Endometrial microvascular endothelial cells (primary cell): ENCODE measurements at regions not wholly inside any gene's neighbourhood (a gene's known extent, or its start where the extent isn't known, plus 50 kb on each side); places are given as distances from the start of the nearest gene placed in this dataset.
"Not testable (repeated sequence)": the region's sequence is repeated elsewhere in the genome, so short reads cannot be mapped to it uniquely, and the experiment has no call there.

ENCODE experiments used
- in situ Hi-C: cut with HindIII; loops from 2 replicates; pipeline ENCODE4 v1.10.0; 2017; ENCODE audit warnings: low sequenced_read_pairs, low pct_unique_long_range_greater_than_20kb; ENCODE audit errors: inconsistent ontology term

GRCh38 chr15:81758818-81759284, 287.0 kb downstream of the MEX3B start:
- in situ Hi-C loops, result no loop called here

- in situ Hi-C loops, result no loop called here
Measured at GRCh38 chr15:81755626-81756025, 290.2 kb downstream of the MEX3B start.

- in situ Hi-C loops, result no loop called here
Measured at GRCh38 chr15:81754078-81754477, 291.7 kb downstream of the MEX3B start.

GRCh38 chr15:81752974-81753373, 292.8 kb downstream of the MEX3B start:
- in situ Hi-C loops, result no loop called here

- in situ Hi-C loops, result no loop called here
Measured at GRCh38 chr15:81752546-81752942, 293.3 kb downstream of the MEX3B start.

GRCh38 chr15:81751816-81752545, 293.8 kb downstream of the MEX3B start:
- in situ Hi-C loops, result no loop called here

- in situ Hi-C loops, result no loop called here
Measured at GRCh38 chr15:81751256-81751655, 294.6 kb downstream of the MEX3B start.

- in situ Hi-C loops, result no loop called here
Measured at GRCh38 chr15:81749716-81750375, 296.0 kb downstream of the MEX3B start.

- in situ Hi-C loops, result no loop called here
Measured at GRCh38 chr15:81747482-81747881, 298.3 kb downstream of the MEX3B start.

- in situ Hi-C loops, result no loop called here
Measured at GRCh38 chr15:81747026-81747425, 298.8 kb downstream of the MEX3B start.

- in situ Hi-C loops, result no loop called here
Measured at GRCh38 chr15:81744364-81744763, 301.5 kb downstream of the MEX3B start.

GRCh38 chr15:81740416-81740815, 305.4 kb downstream of the MEX3B start:
- in situ Hi-C loops, result no loop called here

- in situ Hi-C loops, result no loop called here
Measured at GRCh38 chr15:81729340-81729739, 316.5 kb downstream of the MEX3B start.

- in situ Hi-C loops, result no loop called here
Measured at GRCh38 chr15:81728726-81729125, 317.1 kb downstream of the MEX3B start.

- in situ Hi-C loops, result no loop called here
Measured at GRCh38 chr15:81725590-81725989, 320.2 kb downstream of the MEX3B start.

- in situ Hi-C loops, result no loop called here
Measured at GRCh38 chr15:81724536-81724935, 321.3 kb downstream of the MEX3B start.

- in situ Hi-C loops, result no loop called here
Measured at GRCh38 chr15:81723701-81724100, 322.1 kb downstream of the MEX3B start.

- in situ Hi-C loops, result no loop called here
Measured at GRCh38 chr15:81723113-81723651, 322.6 kb downstream of the MEX3B start.

- in situ Hi-C loops, result not testable (repeated sequence)
Measured at GRCh38 chr15:81716468-81716867, 329.4 kb downstream of the MEX3B start.

GRCh38 chr15:81710328-81710727, 335.5 kb downstream of the MEX3B start:
- in situ Hi-C loops, result no loop called here
